Mesenchymal stem cell (in vitro differentiated cells and primary cell): ENCODE measurements at regions not wholly inside any gene's neighbourhood (a gene's known extent, or its start where the extent isn't known, plus 50 kb on each side); places are given as distances from the start of the nearest gene placed in this dataset.

ENCODE experiments used
- DNase-seq: peaks from one replicate; pipeline ENCODE4 v3.0.0-alpha.2; 2013
- H2AFZ ChIP-seq: one replicate; pipeline ENCODE4 v1.6.1; 2013; ENCODE audit warnings: low read depth, mild to moderate bottlenecking, control low read depth, inconsistent platforms, low read length, moderate library complexity
- H2AK5ac ChIP-seq: 2 replicates; pipeline ENCODE4 v1.6.1; 2013; ENCODE audit warnings: low read length, moderate library complexity, mild to moderate bottlenecking, inconsistent platforms; ENCODE audit not compliant: severe bottlenecking
- H2BK120ac ChIP-seq: one replicate; pipeline ENCODE4 v1.6.1; 2013; ENCODE audit warnings: low read depth, mild to moderate bottlenecking, inconsistent platforms, low read length, moderate library complexity
- H2BK12ac ChIP-seq, 2 experiments: one replicate each; pipeline ENCODE4 v1.6.1; 2013; ENCODE audit warnings: inconsistent platforms in 2 of 2, low read length in 2 of 2, mild to moderate bottlenecking in 2 of 2, moderate library complexity in 2 of 2, control low read depth in 1 of 2
- H2BK15ac ChIP-seq: one replicate; pipeline ENCODE4 v1.6.1; 2013; ENCODE audit warnings: mild to moderate bottlenecking, low read depth, inconsistent platforms; ENCODE audit not compliant: poor library complexity, severe bottlenecking
- H2BK5ac ChIP-seq: 2 replicates; pipeline ENCODE4 v1.6.1; 2013; ENCODE audit warnings: low read depth, mild to moderate bottlenecking, low read length, control low read depth, inconsistent platforms; ENCODE audit not compliant: poor library complexity, severe bottlenecking
- H3K14ac ChIP-seq, 2 experiments: one replicate each; pipeline ENCODE4 v1.6.1; 2013; ENCODE audit warnings: inconsistent platforms in 2 of 2, low read length in 2 of 2, control low read depth in 1 of 2, mild to moderate bottlenecking in 1 of 2, moderate library complexity in 1 of 2
- H3K18ac ChIP-seq, 2 experiments: one replicate each; pipeline ENCODE4 v1.6.1; 2013; ENCODE audit warnings: inconsistent platforms in 2 of 2, low read length in 2 of 2, control low read depth in 1 of 2, low read depth in 1 of 2, mild to moderate bottlenecking in 1 of 2
- H3K23ac ChIP-seq, 2 experiments: one replicate each; pipeline ENCODE4 v1.6.1; 2013; ENCODE audit warnings: inconsistent platforms in 2 of 2, low read length in 2 of 2, mild to moderate bottlenecking in 2 of 2, moderate library complexity in 2 of 2, control low read depth in 1 of 2
- H3K27ac ChIP-seq: 2 replicates; pipeline ENCODE4 v1.5.1; 2013; ENCODE audit warnings: mild to moderate bottlenecking, moderate library complexity, low read length, control low read depth, inconsistent platforms; ENCODE audit not compliant: poor library complexity, severe bottlenecking
- H3K27me3 ChIP-seq, 2 experiments: 2 replicates each; pipeline versions ENCODE4 v1.6.1 to v1.7.0; 2013; ENCODE audit warnings: low read length in 2 of 2, mild to moderate bottlenecking in 2 of 2, moderate library complexity in 2 of 2, control low read depth in 1 of 2, inconsistent platforms in 1 of 2; ENCODE audit not compliant: control insufficient read depth in 1 of 2, insufficient read depth in 1 of 2
- H3K36me3 ChIP-seq, 2 experiments: 2 replicates each; pipeline versions ENCODE4 v1.6.1 to v1.7.0; 2013; ENCODE audit warnings: low read length in 2 of 2, control low read depth in 1 of 2, inconsistent platforms in 1 of 2, low read depth in 1 of 2, mild to moderate bottlenecking in 1 of 2; ENCODE audit not compliant: insufficient read depth in 2 of 2, control insufficient read depth in 1 of 2
- H3K4ac ChIP-seq, 2 experiments: one replicate each; pipeline ENCODE4 v1.6.1; 2013; ENCODE audit warnings: inconsistent platforms in 2 of 2, low read length in 2 of 2, mild to moderate bottlenecking in 2 of 2, moderate library complexity in 2 of 2, control low read depth in 1 of 2, low read depth in 1 of 2
- H3K4me1 ChIP-seq: 2 replicates; pipeline ENCODE4 v1.6.1; 2013; ENCODE audit warnings: low read depth, low read length, control low read depth; ENCODE audit not compliant: control insufficient read depth, insufficient read depth
- H3K4me2 ChIP-seq: 2 replicates; pipeline ENCODE4 v1.6.1; 2013; ENCODE audit warnings: low read length, mild to moderate bottlenecking, inconsistent platforms; ENCODE audit not compliant: poor library complexity, severe bottlenecking
- H3K4me3 ChIP-seq, 2 experiments: 2 replicates each; pipeline versions ENCODE4 v1.5.1 to v1.7.0; 2013; ENCODE audit warnings: low read length in 2 of 2, mild to moderate bottlenecking in 2 of 2, control low read depth in 1 of 2, low read depth in 1 of 2; ENCODE audit not compliant: insufficient read depth in 1 of 2
- H3K79me1 ChIP-seq: replicated peaks from 2 replicates; pipeline ENCODE4 v1.6.1; 2013; ENCODE audit warnings: mild to moderate bottlenecking, control low read depth, low read length, inconsistent platforms; ENCODE audit not compliant: poor library complexity, severe bottlenecking
- H3K9ac ChIP-seq: 2 replicates; pipeline ENCODE4 v1.7.0; 2013; ENCODE audit warnings: mild to moderate bottlenecking, low read length, moderate library complexity
- H3K9me3 ChIP-seq: 2 replicates; pipeline ENCODE4 v1.7.0; 2013; ENCODE audit warnings: mild to moderate bottlenecking, low read length; ENCODE audit not compliant: control insufficient read depth
- H4K8ac ChIP-seq: one replicate; pipeline ENCODE4 v1.6.1; 2013; ENCODE audit warnings: inconsistent platforms, mild to moderate bottlenecking, low read length, moderate library complexity
- H4K91ac ChIP-seq: one replicate; pipeline ENCODE4 v1.6.1; 2013; ENCODE audit warnings: mild to moderate bottlenecking, low read length, inconsistent platforms
- WGBS: methylation state at CpG from one replicate; pipeline ENCODE4 v1.1.7; 2013; ENCODE audit warnings: mixed read lengths; 5-methylcytosine and 5-hydroxymethylcytosine counted together

GRCh38 chr10:111240348-111240747 is 163.5 kb downstream of the ADRA2A start:
- no peak for DNase-seq
- no peaks in the 10 kb centered on the region for H3K36me3 ChIP-seq
- no peak overlapping the region for H3K23ac ChIP-seq
- WGBS: 75% methylated on average over 1 of the region's 1 CpG
- H2AFZ ChIP-seq: no peak overlapping the region
- H4K91ac ChIP-seq: no peak overlapping the region
- no peak overlapping the region for H3K27ac ChIP-seq
- H3K9me3 ChIP-seq: no peaks in the 10 kb centered on the region
- H3K79me1 ChIP-seq: no peaks in the 10 kb centered on the region
- no peak overlapping the region for H2AK5ac ChIP-seq
- H3K4ac ChIP-seq: no peak overlapping the region
- H4K8ac ChIP-seq: no peak overlapping the region
- no peak overlapping the region for H3K4me3 ChIP-seq
- no peak overlapping the region for H2BK120ac ChIP-seq
- no peak overlapping the region for H3K4me2 ChIP-seq
- no peak overlapping the region for H3K14ac ChIP-seq
- no peak overlapping the region for H3K9ac ChIP-seq
- no peak overlapping the region for H2BK5ac ChIP-seq
- no peaks in the 10 kb centered on the region for H3K4me1 ChIP-seq
- no peak overlapping the region for H2BK12ac ChIP-seq
- no peak overlapping the region for H2BK15ac ChIP-seq
- H3K27me3 ChIP-seq: no peaks in the 10 kb centered on the region
- H3K18ac ChIP-seq: no peak overlapping the region

- H3K36me3 ChIP-seq: no peaks in the 10 kb centered on the region
Measured at GRCh38 chr10:111243126-111243525, 166.3 kb downstream of the ADRA2A start.

GRCh38 chr10:111246136-111246535 is 169.3 kb downstream of the ADRA2A start:
- Histone ChIP-seq H2AK5ac (no peak overlapping the region), H4K8ac (no peak overlapping the region), H3K79me1 (no peaks in the 10 kb centered on the region), H3K18ac (no peak overlapping the region), H3K4me1 (no peaks in the 10 kb centered on the region), H3K36me3 (no peaks in the 10 kb centered on the region), H2AFZ (no peak overlapping the region), H2BK120ac (no peak overlapping the region), H3K4me2 (no peak overlapping the region), H4K91ac (no peak overlapping the region), H3K4ac (no peak overlapping the region), H3K4me3 (no peak overlapping the region), H3K27me3 (peaks cover 0 to 12% of the 10 kb centered on the region in 2 experiments), H2BK12ac (no peak overlapping the region), H2BK5ac (no peak overlapping the region), H2BK15ac (no peak overlapping the region), H3K9me3 (no peaks in the 10 kb centered on the region), H3K27ac (no peak overlapping the region), H3K14ac (no peak overlapping the region), H3K9ac (no peak overlapping the region), H3K23ac (no peak overlapping the region)
- DNase-seq: no peak
- 91% methylated on average over 7 of the region's 7 CpGs for WGBS

More at GRCh38 chr10:111243126-111243525, 166.3 kb downstream of the ADRA2A start:
- Histone ChIP-seq H3K4me3 (no peak overlapping the region), H2AFZ (no peak overlapping the region), H3K18ac (no peak overlapping the region), H2BK5ac (no peak overlapping the region), H3K4me2 (no peak overlapping the region), H3K27me3 (peaks cover 0 to 12% of the 10 kb centered on the region in 2 experiments), H2BK15ac (no peak overlapping the region), H3K9ac (no peak overlapping the region), H3K27ac (no peak overlapping the region), H3K23ac (no peak overlapping the region), H3K4me1 (no peaks in the 10 kb centered on the region), H3K9me3 (no peaks in the 10 kb centered on the region), H4K91ac (no peak overlapping the region), H4K8ac (no peak overlapping the region), H3K79me1 (no peaks in the 10 kb centered on the region), H2BK120ac (no peak overlapping the region), H3K4ac (no peak overlapping the region), H3K14ac (no peak overlapping the region), H2AK5ac (no peak overlapping the region), H2BK12ac (no peak overlapping the region)
- no peak for DNase-seq
- WGBS: 75% methylated on average over 3 of the region's 3 CpGs

- H3K4me3 ChIP-seq: no peak overlapping the region
- H2BK12ac ChIP-seq: no peak overlapping the region
- H3K9me3 ChIP-seq: no peaks in the 10 kb centered on the region
- peaks cover 0 to 12% of the 10 kb centered on the region in 2 experiments for H3K27me3 ChIP-seq
- H3K4me1 ChIP-seq: no peaks in the 10 kb centered on the region
- no peak overlapping the region for H3K4me2 ChIP-seq
- no peak overlapping the region for H4K8ac ChIP-seq
- no peak overlapping the region for H3K4ac ChIP-seq
- no peak overlapping the region for H2BK120ac ChIP-seq
- no peak overlapping the region for H3K9ac ChIP-seq
- H4K91ac ChIP-seq: no peak overlapping the region
- no peak overlapping the region for H2BK15ac ChIP-seq
- no peak for DNase-seq
- H3K36me3 ChIP-seq: no peaks in the 10 kb centered on the region
- H3K18ac ChIP-seq: no peak overlapping the region
- H3K14ac ChIP-seq: no peak overlapping the region
- H2AFZ ChIP-seq: no peak overlapping the region
- WGBS: 74% methylated on average over 6 of the region's 6 CpGs
- H2AK5ac ChIP-seq: no peak overlapping the region
- no peak overlapping the region for H3K27ac ChIP-seq
- no peak overlapping the region for H2BK5ac ChIP-seq
- H3K79me1 ChIP-seq: no peaks in the 10 kb centered on the region
- no peak overlapping the region for H3K23ac ChIP-seq
Measured at GRCh38 chr10:111246814-111247452, 170.1 kb downstream of the ADRA2A start.
